ENCODE measurements at regions not wholly inside any gene's neighbourhood (a gene's known extent, or its start where the extent isn't known, plus 50 kb on each side); places are given as distances from the start of the nearest gene placed in this dataset.
A peak's percentile ranks its signal among the peaks of the same experiment; 100 is the strongest.

- TF ChIP-seq ZFP91 (CRISPR knock-in tag; IDR thresholded peaks at IDR 0.05), result no peak
Observed at GRCh38 chr10:4632757-4633156, 193.2 kb upstream of the AKR1E2 start (continued).

GRCh38 chr10:4626919-4627318 lies 199.1 kb upstream of the AKR1E2 start:
- DNase-seq (ENCODE audit: extremely low read depth in 1 of 4, low spot score in 3 of 4) (no peak), FAIRE-seq (no peak), ATAC-seq (no peak)
- 0% methylated on average over 3 of the region's 3 CpGs for WGBS (ENCODE audit: insufficient coverage, low coverage, missing lambda C conversion rate)
- Histone ChIP-seq H3K4me3 (no peak overlapping the region), H3K4me2 (ENCODE audit: insufficient read depth, low read length) (no peak overlapping the region), H4K20me1 (replicated peaks; ENCODE audit: control insufficient read depth, insufficient read depth, low read length) (no peaks in the 10 kb centered on the region), H3K9me3 (replicated peaks; ENCODE audit: control insufficient read depth, insufficient read depth, low read depth, low read length) (no peaks in the 10 kb centered on the region), H3K9me1 (ENCODE audit: control insufficient read depth, insufficient read depth, low read length) (no peaks in the 10 kb centered on the region), H3K9ac (ENCODE audit: insufficient read depth in 1 of 2, low read depth in 2 of 2, low read length in 2 of 2) (no peak overlapping the region), H3K4me1 (replicated peaks in 1 of 2; ENCODE audit: control insufficient read depth in 2 of 2, insufficient read depth in 2 of 2, low read length in 2 of 2) (no peaks in the 10 kb centered on the region), H3K27me3 (ENCODE audit: control insufficient read depth in 2 of 2, insufficient read depth in 2 of 2, low read length in 2 of 2) (peaks cover 0 to 2% of the 10 kb centered on the region in 2 experiments; a peak in 2 of 5 replicates), H3K27ac (ENCODE audit: extremely low read depth, low read depth, low read length) (no peak overlapping the region), H3K79me2 (ENCODE audit: control insufficient read depth, insufficient read depth, low read length) (no peaks in the 10 kb centered on the region), H3K36me3 (ENCODE audit: control insufficient read depth, insufficient read depth, low read length) (no peaks in the 10 kb centered on the region), H2AFZ (ENCODE audit: low read depth, low read length) (no peak overlapping the region)
- ChIA-PET POLR2A (no interaction called here), CTCF (ENCODE audit: low intra/inter-chr PET ratio) (no interaction called here)
- in situ Hi-C loops (cut with MboI), result no loop called here
- TF ChIP-seq ZNF316 (IDR thresholded peaks at IDR 0.05) (peak; percentile 64), SFPQ (IDR thresholded peaks at IDR 0.05; ENCODE audit: low read depth, low read length) (no peak), ZNF766 (CRISPR knock-in tag; conservative IDR thresholded peaks at IDR 0.05) (no peak), CREB3 (tag; conservative IDR thresholded peaks at IDR 0.05; ENCODE audit: low read depth) (no peak), ZNF197 (CRISPR knock-in tag; IDR thresholded peaks at IDR 0.05; ENCODE audit: low read depth) (no peak), MAFF (IDR thresholded peaks at IDR 0.05; ENCODE audit: low read length) (peak; percentile 62), MAZ (CRISPR knock-in tag; conservative IDR thresholded peaks at IDR 0.05 in 1 of 2, IDR thresholded peaks at IDR 0.05 in 1 of 2) (no peak), ARID2 (IDR thresholded peaks at IDR 0.05) (no peak), PCBP2 (IDR thresholded peaks at IDR 0.05; ENCODE audit: low read depth, low read length, poor library complexity, severe bottlenecking) (no peak), SAP30 (IDR thresholded peaks at IDR 0.05; ENCODE audit: borderline replicate concordance, insufficient read depth, low read depth, low read length, poor library complexity, severe bottlenecking) (no peak), MAFK (IDR thresholded peaks at IDR 0.05; ENCODE audit: low read length) (peak; percentile 60), NELFE (IDR thresholded peaks at IDR 0.05; ENCODE audit: insufficient read depth, insufficient read length) (no peak), C11orf30 (IDR thresholded peaks at IDR 0.05; ENCODE audit: low read depth) (peak; percentile 15; the same call in 1 of the 2 replicates)
- intact Hi-C loops (cut with micrococcal nuclease), result no loop called here
- no TSS peak for BruUV-seq (replicated peaks)

Data from K562 (cell line).